Adrenal gland (tissue), 9 donors: ENCODE measurements at regions not wholly inside any gene's neighbourhood (a gene's known extent, or its start where the extent isn't known, plus 50 kb on each side); places are given as distances from the start of the nearest gene placed in this dataset.

Experiments used
- DNase-seq, 7 donors: peaks; one replicate each; pipeline ENCODE4 v3.0.0-alpha.2; 2019 to 2020
- H3K27ac ChIP-seq, 5 donors: fragments of 200-600 bp; sonication (generic) in 4 of 5; 1 replicate in 3 of 5; 2 replicates in 2 of 5; pipeline versions ENCODE4 v1.5.1 to v1.8.0; 2016 to 2020; ENCODE audit warnings: mild to moderate bottlenecking in 1 of 5
- H3K27me3 ChIP-seq: fragments of 200-600 bp; 2 replicates; pipeline ENCODE4 v1.8.0; 2021
- H3K36me3 ChIP-seq, 2 donors: fragments of 200-600 bp; replicated peaks in 1 of 2; 1 replicate in 1 of 2; 2 replicates in 1 of 2; pipeline versions ENCODE4 v1.5.1 to v1.8.0; 2018 to 2022
- H3K4me1 ChIP-seq, 2 donors: fragments of 200-600 bp; replicated peaks in 1 of 2; 1 replicate in 1 of 2; 2 replicates in 1 of 2; pipeline versions ENCODE4 v1.5.1 to v1.8.0; 2018 to 2021
- H3K4me3 ChIP-seq, 4 donors: fragments of 200-600 bp; sonication (generic) in 3 of 4; one replicate each; pipeline ENCODE4 v1.5.1; 2016 to 2018
- H3K9me3 ChIP-seq, 3 donors: fragments of 200-600 bp; sonication (generic) in 1 of 3; replicated peaks in 1 of 3; 1 replicate in 2 of 3; 2 replicates in 1 of 3; pipeline versions ENCODE4 v1.5.1 to v1.8.0; 2016 to 2021
- CTCF ChIP-seq, 6 experiments: fragments of 450-650 bp in 4 of 6; fragments of 200-600 bp in 2 of 6; sonication (generic) in 1 of 6; IDR thresholded peaks; 1 replicate in 5 of 6; 2 replicates in 1 of 6; pipeline versions ENCODE4 v1.5.1 to v1.8.0; 2016 to 2021; ENCODE audit warnings: antibody characterized with exemption in 6 of 6, mild to moderate bottlenecking in 2 of 6, moderate library complexity in 1 of 6
- POLR2A ChIP-seq, 2 donors: fragments of 450-650 bp; IDR thresholded peaks; one replicate each; pipeline ENCODE4 v1.6.1; 2017; ENCODE audit warnings: antibody characterized with exemption in 2 of 2, mild to moderate bottlenecking in 2 of 2, moderate library complexity in 1 of 2
- WGBS, 4 donors: extraction: QIAGEN DNeasy Blood & Tissue Kit in 2 of 4; methylation state at CpG; one replicate each; pipeline versions ENCODE4 v1.1.5 to v1.1.7; 2013 to 2017; 5-methylcytosine and 5-hydroxymethylcytosine counted together
- intact Hi-C, 2 donors: fragments of 100-400 bp; cut with DNase I; formaldehyde crosslinking; loops; one replicate each; pipeline versions ENCODE4 v1.14.1 to v1.15.0; 2022 to 2023
- donor health status: healthy with polysubstance abuse.
- donor health status: Bipolar disorder and iron deficiency.
- donor health status: DM: yes; HTN: yes; CAD: no.
- donor health status: DM: no; HTN: no; CAD: no.
- donor health status: DM: no; HTN: no; CAD: no.

GRCh38 chr5:44565902-44566301 is 176.7 kb upstream of the FGF10 start:
- Histone ChIP-seq H3K27ac (no peak overlapping the region), H3K4me3 (no peak overlapping the region), H3K27me3 (no peaks in the 10 kb centered on the region), H3K4me1 (no peaks in the 10 kb centered on the region), H3K9me3 (no peaks in the 10 kb centered on the region), H3K36me3 (no peaks in the 10 kb centered on the region)
- DNase-seq = no peak
- TF ChIP-seq POLR2A (IDR thresholded peaks at IDR 0.05) (no peak), CTCF (IDR thresholded peaks at IDR 0.05) (no peak)
- 53 to 62% (median 58%) methylated on average over 2 of the region's 2 CpGs for WGBS, 4 donors
- intact Hi-C loops = no loop called here

GRCh38 chr5:44565360-44565759 is 176.1 kb upstream of the FGF10 start:
- WGBS, 4 donors = 56 to 83% (median 61%) methylated on average over 1 of the region's 1 CpG
- H3K36me3 ChIP-seq = no peaks in the 10 kb centered on the region
- TF ChIP-seq CTCF (IDR thresholded peaks at IDR 0.05) (no peak), POLR2A (IDR thresholded peaks at IDR 0.05) (no peak)
- intact Hi-C loops = no loop called here
- no peak for DNase-seq
- H3K9me3 ChIP-seq = no peaks in the 10 kb centered on the region
- no peak overlapping the region for H3K27ac ChIP-seq
- no peak overlapping the region for H3K4me3 ChIP-seq
- H3K4me1 ChIP-seq = no peaks in the 10 kb centered on the region
- no peaks in the 10 kb centered on the region for H3K27me3 ChIP-seq

- no peak overlapping the region for H3K4me3 ChIP-seq
- H3K9me3 ChIP-seq = no peaks in the 10 kb centered on the region
- H3K27ac ChIP-seq = no peak overlapping the region
- no peak for DNase-seq
- WGBS, 4 donors = 39 to 52% (median 48%) methylated on average over 2 of the region's 2 CpGs
- H3K27me3 ChIP-seq = no peaks in the 10 kb centered on the region
- intact Hi-C loops = no loop called here
- H3K36me3 ChIP-seq = no peaks in the 10 kb centered on the region
- H3K4me1 ChIP-seq = no peaks in the 10 kb centered on the region
- TF ChIP-seq POLR2A (IDR thresholded peaks at IDR 0.05) (no peak), CTCF (IDR thresholded peaks at IDR 0.05) (no peak)
Measured at GRCh38 chr5:44546286-44546685, 157.1 kb upstream of the FGF10 start.

GRCh38 chr5:44543511-44543910 is 154.3 kb upstream of the FGF10 start:
- Histone ChIP-seq H3K27ac (no peak overlapping the region), H3K9me3 (no peaks in the 10 kb centered on the region), H3K4me1 (no peaks in the 10 kb centered on the region), H3K36me3 (no peaks in the 10 kb centered on the region), H3K27me3 (no peaks in the 10 kb centered on the region), H3K4me3 (no peak overlapping the region)
- no peak for DNase-seq
- TF ChIP-seq CTCF (IDR thresholded peaks at IDR 0.05) = no peak
- TF ChIP-seq POLR2A (IDR thresholded peaks at IDR 0.05) = no peak
- intact Hi-C loops = no loop called here
